A549 (cell line): ENCODE measurements at regions not wholly inside any gene's neighbourhood (a gene's known extent, or its start where the extent isn't known, plus 50 kb on each side); places are given as distances from the start of the nearest gene placed in this dataset.

Source experiments
- CBX8 ChIP-seq: fragments of 200-600 bp; sonication (generic); IDR thresholded peaks from 2 replicates; pipeline ENCODE4 v1.6.1; 2016
- CTCF ChIP-seq: fragments of >200 bp; sonication (Bioruptor Twin); formaldehyde crosslinking; IDR thresholded peaks from 3 replicates; pipeline ENCODE4 v1.5.1; 2016
- TF ChIP-seq, protein P1 (sequence below): fragments of 200-600 bp; sonication (generic); IDR thresholded peaks from 2 replicates; pipeline ENCODE4 v1.6.1; 2016; ENCODE audit warnings: antibody characterized with exemption, mild to moderate bottlenecking, moderate library complexity

GRCh38 chr3:13254028-13254951 lies 165.8 kb downstream of the NUP210 start:
- TF ChIP-seq, protein P1, sequence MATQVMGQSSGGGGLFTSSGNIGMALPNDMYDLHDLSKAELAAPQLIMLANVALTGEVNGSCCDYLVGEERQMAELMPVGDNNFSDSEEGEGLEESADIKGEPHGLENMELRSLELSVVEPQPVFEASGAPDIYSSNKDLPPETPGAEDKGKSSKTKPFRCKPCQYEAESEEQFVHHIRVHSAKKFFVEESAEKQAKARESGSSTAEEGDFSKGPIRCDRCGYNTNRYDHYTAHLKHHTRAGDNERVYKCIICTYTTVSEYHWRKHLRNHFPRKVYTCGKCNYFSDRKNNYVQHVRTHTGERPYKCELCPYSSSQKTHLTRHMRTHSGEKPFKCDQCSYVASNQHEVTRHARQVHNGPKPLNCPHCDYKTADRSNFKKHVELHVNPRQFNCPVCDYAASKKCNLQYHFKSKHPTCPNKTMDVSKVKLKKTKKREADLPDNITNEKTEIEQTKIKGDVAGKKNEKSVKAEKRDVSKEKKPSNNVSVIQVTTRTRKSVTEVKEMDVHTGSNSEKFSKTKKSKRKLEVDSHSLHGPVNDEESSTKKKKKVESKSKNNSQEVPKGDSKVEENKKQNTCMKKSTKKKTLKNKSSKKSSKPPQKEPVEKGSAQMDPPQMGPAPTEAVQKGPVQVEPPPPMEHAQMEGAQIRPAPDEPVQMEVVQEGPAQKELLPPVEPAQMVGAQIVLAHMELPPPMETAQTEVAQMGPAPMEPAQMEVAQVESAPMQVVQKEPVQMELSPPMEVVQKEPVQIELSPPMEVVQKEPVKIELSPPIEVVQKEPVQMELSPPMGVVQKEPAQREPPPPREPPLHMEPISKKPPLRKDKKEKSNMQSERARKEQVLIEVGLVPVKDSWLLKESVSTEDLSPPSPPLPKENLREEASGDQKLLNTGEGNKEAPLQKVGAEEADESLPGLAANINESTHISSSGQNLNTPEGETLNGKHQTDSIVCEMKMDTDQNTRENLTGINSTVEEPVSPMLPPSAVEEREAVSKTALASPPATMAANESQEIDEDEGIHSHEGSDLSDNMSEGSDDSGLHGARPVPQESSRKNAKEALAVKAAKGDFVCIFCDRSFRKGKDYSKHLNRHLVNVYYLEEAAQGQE = no peak
- no peak for TF ChIP-seq CTCF
- TF ChIP-seq CBX8 = no peak
